Liver (tissue), 3 donors: ENCODE measurements at regions not wholly inside any gene's neighbourhood (a gene's known extent, or its start where the extent isn't known, plus 50 kb on each side); places are given as distances from the start of the nearest gene placed in this dataset.

Source experiments
- HNF4A ChIP-seq, 2 donors: conservative IDR thresholded peaks; 2 replicates each; pipeline ENCODE4 v1.6.1; 2016; ENCODE audit warnings: antibody characterized with exemption in 2 of 2, mild to moderate bottlenecking in 2 of 2
- TAF1 ChIP-seq: conservative IDR thresholded peaks from 2 replicates; pipeline ENCODE4 v1.6.1; 2016; ENCODE audit warnings: antibody characterized with exemption, mild to moderate bottlenecking
- TF ChIP-seq, protein P1 (sequence below): IDR thresholded peaks from 2 replicates; pipeline ENCODE4 v1.6.1; 2016; ENCODE audit warnings: antibody characterized with exemption, mild to moderate bottlenecking
- TF ChIP-seq, protein P2 (sequence below): fragments of 150-350 bp; IDR thresholded peaks from 2 replicates; pipeline ENCODE4 v1.5.1; 2017; ENCODE audit warnings: improper control_type of control experiment, low read depth, low read length; ENCODE audit not compliant: missing input control
- donor health status: healthy.
- donor health status: healthy.

DNA sequence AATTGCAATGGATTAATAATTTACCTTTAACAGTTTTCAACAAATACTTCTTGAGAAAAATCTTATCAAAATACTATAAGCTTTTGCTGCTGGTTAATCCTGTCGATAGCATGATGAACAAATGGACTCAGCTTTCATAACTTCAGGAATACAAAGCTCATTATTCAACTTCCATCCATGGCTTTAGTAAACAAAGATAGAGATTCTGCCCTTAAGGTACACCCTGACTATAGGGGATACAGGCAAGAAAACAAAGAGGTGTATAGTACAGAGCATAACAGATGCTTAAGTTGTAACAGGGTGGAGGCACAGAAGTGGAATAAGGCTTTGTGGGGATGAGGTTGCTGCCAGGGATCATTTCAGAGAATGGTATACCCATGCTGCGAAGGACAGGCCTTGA lies 57.0 kb upstream of the FOXN2 start:
- TF ChIP-seq, protein P1, sequence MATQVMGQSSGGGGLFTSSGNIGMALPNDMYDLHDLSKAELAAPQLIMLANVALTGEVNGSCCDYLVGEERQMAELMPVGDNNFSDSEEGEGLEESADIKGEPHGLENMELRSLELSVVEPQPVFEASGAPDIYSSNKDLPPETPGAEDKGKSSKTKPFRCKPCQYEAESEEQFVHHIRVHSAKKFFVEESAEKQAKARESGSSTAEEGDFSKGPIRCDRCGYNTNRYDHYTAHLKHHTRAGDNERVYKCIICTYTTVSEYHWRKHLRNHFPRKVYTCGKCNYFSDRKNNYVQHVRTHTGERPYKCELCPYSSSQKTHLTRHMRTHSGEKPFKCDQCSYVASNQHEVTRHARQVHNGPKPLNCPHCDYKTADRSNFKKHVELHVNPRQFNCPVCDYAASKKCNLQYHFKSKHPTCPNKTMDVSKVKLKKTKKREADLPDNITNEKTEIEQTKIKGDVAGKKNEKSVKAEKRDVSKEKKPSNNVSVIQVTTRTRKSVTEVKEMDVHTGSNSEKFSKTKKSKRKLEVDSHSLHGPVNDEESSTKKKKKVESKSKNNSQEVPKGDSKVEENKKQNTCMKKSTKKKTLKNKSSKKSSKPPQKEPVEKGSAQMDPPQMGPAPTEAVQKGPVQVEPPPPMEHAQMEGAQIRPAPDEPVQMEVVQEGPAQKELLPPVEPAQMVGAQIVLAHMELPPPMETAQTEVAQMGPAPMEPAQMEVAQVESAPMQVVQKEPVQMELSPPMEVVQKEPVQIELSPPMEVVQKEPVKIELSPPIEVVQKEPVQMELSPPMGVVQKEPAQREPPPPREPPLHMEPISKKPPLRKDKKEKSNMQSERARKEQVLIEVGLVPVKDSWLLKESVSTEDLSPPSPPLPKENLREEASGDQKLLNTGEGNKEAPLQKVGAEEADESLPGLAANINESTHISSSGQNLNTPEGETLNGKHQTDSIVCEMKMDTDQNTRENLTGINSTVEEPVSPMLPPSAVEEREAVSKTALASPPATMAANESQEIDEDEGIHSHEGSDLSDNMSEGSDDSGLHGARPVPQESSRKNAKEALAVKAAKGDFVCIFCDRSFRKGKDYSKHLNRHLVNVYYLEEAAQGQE: no peak
- TF ChIP-seq, protein P2, sequence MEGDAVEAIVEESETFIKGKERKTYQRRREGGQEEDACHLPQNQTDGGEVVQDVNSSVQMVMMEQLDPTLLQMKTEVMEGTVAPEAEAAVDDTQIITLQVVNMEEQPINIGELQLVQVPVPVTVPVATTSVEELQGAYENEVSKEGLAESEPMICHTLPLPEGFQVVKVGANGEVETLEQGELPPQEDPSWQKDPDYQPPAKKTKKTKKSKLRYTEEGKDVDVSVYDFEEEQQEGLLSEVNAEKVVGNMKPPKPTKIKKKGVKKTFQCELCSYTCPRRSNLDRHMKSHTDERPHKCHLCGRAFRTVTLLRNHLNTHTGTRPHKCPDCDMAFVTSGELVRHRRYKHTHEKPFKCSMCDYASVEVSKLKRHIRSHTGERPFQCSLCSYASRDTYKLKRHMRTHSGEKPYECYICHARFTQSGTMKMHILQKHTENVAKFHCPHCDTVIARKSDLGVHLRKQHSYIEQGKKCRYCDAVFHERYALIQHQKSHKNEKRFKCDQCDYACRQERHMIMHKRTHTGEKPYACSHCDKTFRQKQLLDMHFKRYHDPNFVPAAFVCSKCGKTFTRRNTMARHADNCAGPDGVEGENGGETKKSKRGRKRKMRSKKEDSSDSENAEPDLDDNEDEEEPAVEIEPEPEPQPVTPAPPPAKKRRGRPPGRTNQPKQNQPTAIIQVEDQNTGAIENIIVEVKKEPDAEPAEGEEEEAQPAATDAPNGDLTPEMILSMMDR: no peak
- TF ChIP-seq TAF1: no peak
- TF ChIP-seq HNF4A (conservative IDR thresholded peaks at IDR 0.05): no peak
